Chondrocyte (in vitro differentiated cells): ENCODE measurements at regions not wholly inside any gene's neighbourhood (a gene's known extent, or its start where the extent isn't known, plus 50 kb on each side); places are given as distances from the start of the nearest gene placed in this dataset.

Experiments
- DNase-seq: peaks from one replicate; pipeline ENCODE4 v3.0.0; 2021; ENCODE audit warnings: mixed read lengths, low spot score
- H3K27ac Mint-ChIP-seq: one replicate; pipeline ENCODE4 v1.8.0; 2021; ENCODE audit warnings: mild to moderate bottlenecking, moderate library complexity, mixed read lengths; ENCODE audit not compliant: unreplicated experiment
- H3K27me3 Mint-ChIP-seq: 2 replicates; pipeline ENCODE4 v1.8.0; 2021; ENCODE audit warnings: low read depth, mixed read lengths
- H3K36me3 Mint-ChIP-seq: 2 replicates; pipeline ENCODE4 v1.8.0; 2021; ENCODE audit warnings: low read depth, mixed read lengths
- H3K4me1 Mint-ChIP-seq: 2 replicates; pipeline ENCODE4 v1.8.0; 2021; ENCODE audit warnings: low read depth, mild to moderate bottlenecking, mixed read lengths
- H3K4me3 Mint-ChIP-seq: one replicate; pipeline ENCODE4 v1.8.0; 2021; ENCODE audit warnings: mild to moderate bottlenecking, moderate library complexity, mixed read lengths; ENCODE audit not compliant: unreplicated experiment
- H3K9me3 Mint-ChIP-seq: 2 replicates; pipeline ENCODE4 v1.8.0; 2021; ENCODE audit warnings: low read depth, mixed read lengths
- CTCF ChIP-seq: fragments of 200-600 bp; sonication (generic); IDR thresholded peaks from 2 replicates; pipeline ENCODE4 v1.5.0; 2021; ENCODE audit warnings: antibody characterized with exemption, mild to moderate bottlenecking, moderate library complexity

DNA sequence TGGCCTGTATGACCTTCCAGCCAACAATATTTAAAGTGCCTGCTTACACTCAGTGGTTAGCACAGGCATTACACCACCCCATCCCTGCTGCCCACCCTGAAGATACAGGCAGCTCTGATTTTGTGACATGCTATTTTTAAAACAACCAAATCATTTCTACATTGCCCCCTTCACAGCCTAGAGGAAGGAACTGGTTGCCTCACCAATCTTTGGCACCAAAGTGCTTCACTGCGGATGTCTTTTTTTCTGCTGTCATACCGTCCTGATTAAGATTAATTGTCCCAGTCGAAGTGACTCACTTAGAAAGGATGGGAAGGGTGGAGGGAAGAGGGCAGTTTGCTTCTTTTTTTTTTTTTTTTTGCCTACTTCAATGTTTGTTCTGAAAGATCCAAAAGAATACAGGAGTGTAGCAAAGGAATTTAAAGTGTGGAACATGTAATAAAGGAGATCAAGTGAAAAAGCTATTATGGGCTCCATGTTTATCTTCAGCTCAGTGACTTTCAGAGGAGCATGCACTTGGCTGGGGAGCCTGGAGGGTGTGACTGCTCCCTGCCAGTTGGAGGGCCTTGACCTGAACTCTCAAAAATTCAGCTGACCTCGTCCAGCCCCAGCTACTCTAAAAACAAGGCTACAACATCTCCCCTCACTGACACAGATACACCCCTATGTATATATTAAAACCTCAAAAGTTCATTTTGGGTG lies 501.1 kb upstream of the TNP1 start:
- Mint-ChIP-seq H3K36me3 (no peaks in the 10 kb centered on the region), H3K4me3 (no peak overlapping the region), H3K4me1 (peaks cover 61% of the 10 kb centered on the region), H3K9me3 (no peaks in the 10 kb centered on the region), H3K27ac (peak overlapping the region; percentile 83), H3K27me3 (no peaks in the 10 kb centered on the region)
- TF ChIP-seq CTCF = no peak
- DNase-seq = no peak

DNA sequence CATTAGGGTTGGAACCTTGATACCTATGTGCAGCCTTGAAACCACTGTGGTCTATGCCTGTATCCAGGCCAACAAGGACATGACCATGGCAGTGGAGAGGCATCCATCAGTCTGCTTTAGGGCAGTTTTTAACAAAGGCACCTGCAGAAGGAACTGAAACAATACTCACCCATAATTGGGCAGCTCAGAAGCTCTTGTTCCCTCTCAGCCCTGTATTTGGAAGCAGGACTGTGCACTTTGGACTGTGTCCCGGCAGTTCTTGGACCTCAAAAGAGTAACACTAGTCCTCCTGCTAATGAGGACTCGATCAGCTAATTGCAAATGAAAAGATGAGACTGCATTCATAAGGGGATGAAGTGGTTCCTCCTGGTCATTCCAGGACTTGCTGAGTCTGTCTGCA lies 500.2 kb upstream of the TNP1 start:
- Mint-ChIP-seq H3K27me3 (no peaks in the 10 kb centered on the region), H3K9me3 (no peaks in the 10 kb centered on the region), H3K4me1 (peaks cover 69% of the 10 kb centered on the region), H3K4me3 (no peak overlapping the region), H3K36me3 (no peaks in the 10 kb centered on the region), H3K27ac (no peak overlapping the region)
- DNase-seq = no peak
- TF ChIP-seq CTCF = no peak

DNA sequence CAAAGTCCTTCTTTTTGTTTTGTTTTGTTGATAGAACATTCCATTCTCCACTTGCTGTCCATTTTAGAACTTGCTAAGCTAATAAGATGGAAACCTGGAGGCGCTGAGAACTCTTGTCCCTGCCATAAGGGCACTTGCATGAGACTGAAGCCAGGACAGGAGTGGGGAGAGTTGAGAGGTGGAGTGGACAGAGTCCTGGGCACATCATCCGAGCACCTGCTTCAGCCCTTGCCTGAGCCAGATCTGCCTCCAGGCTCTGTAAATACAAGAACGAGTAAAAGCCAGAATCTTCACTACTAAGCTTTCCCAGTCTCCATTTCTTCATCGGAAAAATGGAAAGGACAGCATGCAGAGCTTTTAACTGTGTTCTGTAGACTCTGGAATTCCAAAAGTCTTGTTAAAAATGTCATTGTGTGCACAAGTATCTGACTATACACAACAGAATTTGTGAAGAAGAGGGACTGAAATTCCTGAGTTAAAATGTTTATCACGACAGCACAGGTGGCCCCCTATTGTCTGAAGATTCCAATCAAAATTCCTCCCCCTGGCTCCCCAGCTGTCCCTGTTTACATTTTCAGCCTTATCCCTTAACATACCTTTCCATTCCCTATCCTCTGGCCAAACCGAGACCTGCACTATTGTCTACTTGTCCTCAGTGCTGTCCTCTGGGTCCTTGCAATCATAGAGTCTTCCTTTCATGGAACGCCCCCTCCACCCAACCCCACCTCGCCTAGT lies 498.2 kb upstream of the TNP1 start:
- H3K4me3 Mint-ChIP-seq = no peak overlapping the region
- no peaks in the 10 kb centered on the region for H3K27me3 Mint-ChIP-seq
- H3K4me1 Mint-ChIP-seq = peaks cover 86% of the 10 kb centered on the region
- no peak for TF ChIP-seq CTCF
- no peaks in the 10 kb centered on the region for H3K36me3 Mint-ChIP-seq
- no peak for DNase-seq
- peak overlapping the region; percentile 9 for H3K27ac Mint-ChIP-seq
- H3K9me3 Mint-ChIP-seq = no peaks in the 10 kb centered on the region

- Mint-ChIP-seq H3K4me1 (peaks cover 79% of the 10 kb centered on the region), H3K27ac (peak overlapping the region; percentile 82), H3K36me3 (no peaks in the 10 kb centered on the region), H3K9me3 (no peaks in the 10 kb centered on the region), H3K27me3 (no peaks in the 10 kb centered on the region), H3K4me3 (no peak overlapping the region)
- DNase-seq = no peak
- no peak for TF ChIP-seq CTCF
Observed at GRCh38 chr2:217356781-217357180, 496.9 kb upstream of the TNP1 start.

DNA sequence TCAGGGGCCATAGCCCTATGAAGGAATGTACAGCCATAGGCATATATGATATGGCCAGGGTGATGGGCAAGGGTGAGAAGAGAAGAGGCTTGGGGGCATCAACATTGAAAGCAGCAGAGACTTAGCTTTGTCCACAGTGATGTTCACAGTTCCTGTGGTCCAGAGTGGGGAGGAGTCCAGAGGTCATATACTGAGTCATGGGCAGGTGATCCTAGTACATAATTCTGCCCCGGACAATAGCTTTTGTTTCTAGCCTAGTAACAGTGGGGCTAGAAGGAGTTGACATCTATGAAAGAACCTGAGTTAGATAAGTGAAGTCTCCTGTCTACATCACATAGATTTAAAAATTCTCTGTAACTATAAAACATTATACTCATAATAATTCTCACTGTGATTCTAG lies 496.3 kb upstream of the TNP1 start:
- no peaks in the 10 kb centered on the region for H3K27me3 Mint-ChIP-seq
- H3K9me3 Mint-ChIP-seq = no peaks in the 10 kb centered on the region
- H3K4me1 Mint-ChIP-seq = peaks cover 73% of the 10 kb centered on the region
- no peak for TF ChIP-seq CTCF
- no peak overlapping the region for H3K4me3 Mint-ChIP-seq
- H3K36me3 Mint-ChIP-seq = no peaks in the 10 kb centered on the region
- DNase-seq = no peak
- H3K27ac Mint-ChIP-seq = peak overlapping the region; percentile 82
